GM23248 (cell line): ENCODE measurements at regions not wholly inside any gene's neighbourhood (a gene's known extent, or its start where the extent isn't known, plus 50 kb on each side); places are given as distances from the start of the nearest gene placed in this dataset.

Experiments
- EZH2 ChIP-seq: fragments of 200-600 bp; sonication (generic); IDR thresholded peaks from 2 replicates; pipeline ENCODE4 v1.6.1; 2018; ENCODE audit warnings: antibody characterized with exemption, mild to moderate bottlenecking; ENCODE audit not compliant: insufficient read depth, poor library complexity, severe bottlenecking
- EZH2phosphoT487 ChIP-seq: fragments of 200-600 bp; sonication (generic); IDR thresholded peaks from 2 replicates; pipeline ENCODE4 v1.6.1; 2018; ENCODE audit warnings: antibody characterized with exemption, moderate library complexity, mild to moderate bottlenecking, low read depth; ENCODE audit not compliant: insufficient read depth

- TF ChIP-seq EZH2 (no peak), EZH2phosphoT487 (no peak)
Observed at GRCh38 chr16:13510425-13511151, 409.4 kb upstream of the ERCC4 start.
